PC-9 (cell line): ENCODE measurements at regions not wholly inside any gene's neighbourhood (a gene's known extent, or its start where the extent isn't known, plus 50 kb on each side); places are given as distances from the start of the nearest gene placed in this dataset.

ENCODE experiments used
- BruUV-seq: library from RNA; stranded (reverse); fragments of 400-500 nt; replicated peaks from 2 replicates; lab custom pipeline; 2021; lab: Mats Ljungman, UMichigan
- CTCF ChIA-PET: fragments of 300-600 bp; sonication (Branson Sonifier 250); formaldehyde crosslinking; loops from one replicate; lab custom pipeline; 2022; ENCODE audit warnings: antibody characterized with exemption; lab: Charles Lee
- POLR2A ChIA-PET: fragments of 300-600 bp; sonication (Branson Sonifier 250); formaldehyde crosslinking; loops from one replicate; lab custom pipeline; 2022; ENCODE audit warnings: antibody characterized with exemption; ENCODE audit not compliant: unreplicated experiment; lab: Charles Lee
- DNase-seq, 2 experiments: peaks; one replicate each; pipeline versions ENCODE4 v3.0.0 to v3.0.0-alpha.2; 2015 to 2022; ENCODE audit warnings: mixed read lengths in 1 of 2
- H2AFZ ChIP-seq: fragments of 200-600 bp; sonication (generic); 2 replicates; pipeline ENCODE4 v1.8.1; 2017; ENCODE audit warnings: antibody characterized with exemption
- H3F3A ChIP-seq: fragments of 200-600 bp; sonication (generic); 2 replicates; pipeline ENCODE4 v1.8.1; 2017; ENCODE audit warnings: antibody characterized with exemption, mild to moderate bottlenecking, low read depth; ENCODE audit not compliant: insufficient read depth
- H3K27ac ChIP-seq: fragments of 200-600 bp; sonication (generic); 2 replicates; pipeline ENCODE4 v1.6.1; 2016; ENCODE audit warnings: mixed run types
- H3K27me3 ChIP-seq: fragments of 200-600 bp; sonication (generic); 2 replicates; pipeline ENCODE4 v1.6.1; 2016; ENCODE audit warnings: low read depth, mixed run types; ENCODE audit not compliant: insufficient read depth
- H3K36me3 ChIP-seq: fragments of 200-600 bp; sonication (generic); 2 replicates; pipeline ENCODE4 v1.6.1; 2016; ENCODE audit warnings: low read depth, mixed run types
- H3K4me1 ChIP-seq: fragments of 200-600 bp; sonication (generic); replicated peaks from 2 replicates; pipeline ENCODE4 v1.6.1; 2016; ENCODE audit warnings: mixed run types; ENCODE audit not compliant: insufficient read depth
- H3K4me2 ChIP-seq: fragments of 200-600 bp; sonication (generic); 2 replicates; pipeline ENCODE4 v1.6.1; 2017; ENCODE audit warnings: mixed run types
- H3K4me3 ChIP-seq: fragments of 200-600 bp; sonication (generic); 2 replicates; pipeline ENCODE4 v1.6.1; 2016; ENCODE audit warnings: mixed run types
- H3K79me2 ChIP-seq: fragments of 200-600 bp; sonication (generic); 2 replicates; pipeline ENCODE4 v1.6.1; 2017; ENCODE audit warnings: low read depth, mixed run types
- H3K9me2 ChIP-seq: fragments of 200-600 bp; sonication (generic); 2 replicates; pipeline ENCODE4 v1.8.1; 2017; ENCODE audit warnings: mild to moderate bottlenecking; ENCODE audit not compliant: insufficient read depth
- H3K9me3 ChIP-seq: fragments of 200-600 bp; sonication (generic); 2 replicates; pipeline ENCODE4 v1.8.1; 2016; ENCODE audit warnings: low read depth; ENCODE audit not compliant: insufficient read depth
- H4K20me1 ChIP-seq: fragments of 200-600 bp; sonication (generic); 2 replicates; pipeline ENCODE4 v1.8.1; 2017; ENCODE audit not compliant: insufficient read depth
- CTCF ChIP-seq: fragments of 200-600 bp; sonication (generic); conservative IDR thresholded peaks from 2 replicates; pipeline ENCODE4 v1.6.1; 2017; ENCODE audit warnings: mixed run types, antibody characterized with exemption, mild to moderate bottlenecking, moderate library complexity
- EZH2 ChIP-seq: fragments of 200-600 bp; sonication (generic); IDR thresholded peaks from 2 replicates; pipeline ENCODE4 v1.8.0; 2017; ENCODE audit warnings: antibody characterized with exemption, low read depth
- intact Hi-C: fragments of 100-400 bp; cut with micrococcal nuclease; formaldehyde crosslinking; loops from one replicate; pipeline ENCODE4 v1.10.0; 2022; ENCODE audit not compliant: unreplicated experiment

GRCh38 chr6:125477156-125477555, 175.4 kb upstream of the HDDC2 start:
- TF ChIP-seq EZH2, result no peak
- no peak for TF ChIP-seq CTCF
- no peak overlapping the region for H3K27ac ChIP-seq
- no peaks in the 10 kb centered on the region for H3K4me1 ChIP-seq
- no peaks in the 10 kb centered on the region for H3F3A ChIP-seq
- no TSS peak for BruUV-seq
- H3K36me3 ChIP-seq, result no peaks in the 10 kb centered on the region
- H4K20me1 ChIP-seq, result no peaks in the 10 kb centered on the region
- POLR2A ChIA-PET, result no interaction called here
- H3K27me3 ChIP-seq, result no peaks in the 10 kb centered on the region
- H3K9me3 ChIP-seq, result no peaks in the 10 kb centered on the region
- no peaks in the 10 kb centered on the region for H3K9me2 ChIP-seq
- CTCF ChIA-PET, result no interaction called here
- H3K4me3 ChIP-seq, result no peak overlapping the region
- no peaks in the 10 kb centered on the region for H3K79me2 ChIP-seq
- no peak overlapping the region for H3K4me2 ChIP-seq
- intact Hi-C loops, result no loop called here
- no peak for DNase-seq
- no peak overlapping the region for H2AFZ ChIP-seq

- H3K27ac ChIP-seq, result no peak overlapping the region
- no peak for DNase-seq
- H3K27me3 ChIP-seq, result no peaks in the 10 kb centered on the region
- H3F3A ChIP-seq, result no peaks in the 10 kb centered on the region
- H3K9me2 ChIP-seq, result no peaks in the 10 kb centered on the region
- no TSS peak for BruUV-seq
- no peak for TF ChIP-seq EZH2
- no peak for TF ChIP-seq CTCF
- H3K4me2 ChIP-seq, result no peak overlapping the region
- H3K9me3 ChIP-seq, result no peaks in the 10 kb centered on the region
- intact Hi-C loops, result no loop called here
- CTCF ChIA-PET, result no interaction called here
- no peak overlapping the region for H3K4me3 ChIP-seq
- H2AFZ ChIP-seq, result no peak overlapping the region
- H3K79me2 ChIP-seq, result no peaks in the 10 kb centered on the region
- no peaks in the 10 kb centered on the region for H3K4me1 ChIP-seq
- no peaks in the 10 kb centered on the region for H4K20me1 ChIP-seq
- POLR2A ChIA-PET, result no interaction called here
- no peaks in the 10 kb centered on the region for H3K36me3 ChIP-seq
Observed at GRCh38 chr6:125477844-125478243, 176.1 kb upstream of the HDDC2 start.

- no peak overlapping the region for H2AFZ ChIP-seq
- H3K36me3 ChIP-seq, result no peaks in the 10 kb centered on the region
- no peaks in the 10 kb centered on the region for H3K9me2 ChIP-seq
- H3K27ac ChIP-seq, result no peak overlapping the region
- CTCF ChIA-PET, result no interaction called here
- H3K4me1 ChIP-seq, result no peaks in the 10 kb centered on the region
- TF ChIP-seq CTCF (no peak), EZH2 (no peak)
- no peaks in the 10 kb centered on the region for H3K27me3 ChIP-seq
- H4K20me1 ChIP-seq, result no peaks in the 10 kb centered on the region
- H3K4me2 ChIP-seq, result no peak overlapping the region
- intact Hi-C loops, result no loop called here
- H3K79me2 ChIP-seq, result no peaks in the 10 kb centered on the region
- BruUV-seq, result no TSS peak
- no peaks in the 10 kb centered on the region for H3F3A ChIP-seq
- no peaks in the 10 kb centered on the region for H3K9me3 ChIP-seq
- no peak overlapping the region for H3K4me3 ChIP-seq
- DNase-seq, result no peak
- POLR2A ChIA-PET, result no interaction called here
Observed at GRCh38 chr6:125480146-125480545, 178.4 kb upstream of the HDDC2 start.
